Stomach (tissue), 8 donors: ENCODE measurements at regions not wholly inside any gene's neighbourhood (a gene's known extent, or its start where the extent isn't known, plus 50 kb on each side); places are given as distances from the start of the nearest gene placed in this dataset.

Experiments used
- DNase-seq, 2 donors: peaks; one replicate each; pipeline versions ENCODE4 v3.0.0 to v3.0.0-alpha.2; 2013 to 2019
- H3K27ac ChIP-seq, 5 donors: fragments of 200-600 bp in 4 of 5; sonication (generic) in 4 of 5; one replicate each; pipeline ENCODE4 v1.5.1; 2013 to 2019; ENCODE audit warnings: mild to moderate bottlenecking in 1 of 5, moderate library complexity in 1 of 5
- H3K27me3 ChIP-seq, 3 donors: fragments of 200-600 bp; sonication (generic); one replicate each; pipeline ENCODE4 v1.5.1; 2017 to 2019; ENCODE audit warnings: mixed run types in 1 of 3
- H3K36me3 ChIP-seq, 4 donors: fragments of 200-600 bp; sonication (generic); 1 replicate in 3 of 4; 2 replicates in 1 of 4; pipeline ENCODE4 v1.5.1; 2016 to 2019
- H3K4me1 ChIP-seq, 4 donors: fragments of 200-600 bp; sonication (generic); one replicate each; pipeline ENCODE4 v1.5.1; 2016 to 2019
- H3K4me3 ChIP-seq, 4 donors: fragments of 200-600 bp; sonication (generic) in 3 of 4; one replicate each; pipeline ENCODE4 v1.5.1; 2016 to 2019; ENCODE audit warnings: mild to moderate bottlenecking in 1 of 4
- H3K9me3 ChIP-seq, 4 donors: fragments of 200-600 bp; sonication (generic); one replicate each; pipeline ENCODE4 v1.5.1; 2016 to 2019
- EP300 ChIP-seq: sonication (generic); formaldehyde crosslinking; IDR thresholded peaks from one replicate; pipeline ENCODE4 v1.6.1; 2017; ENCODE audit warnings: antibody characterized with exemption
- POLR2A ChIP-seq, 4 donors: fragments of 450-650 bp; IDR thresholded peaks; one replicate each; pipeline ENCODE4 v1.6.1; 2016; ENCODE audit warnings: antibody characterized with exemption in 4 of 4, control low read depth in 2 of 4, mild to moderate bottlenecking in 1 of 4, moderate library complexity in 1 of 4
- POLR2AphosphoS5 ChIP-seq, 3 donors: sonication (generic); formaldehyde crosslinking; IDR thresholded peaks; one replicate each; pipeline ENCODE4 v1.6.1; 2016; ENCODE audit warnings: antibody characterized with exemption in 3 of 3
- whole genome bisulfite sequencing, 5 donors: extraction: QIAGEN DNeasy Blood & Tissue Kit in 3 of 5; methylation state at CpG; one replicate each; pipeline versions ENCODE4 v1.1.5 to v1.1.7; 2013 to 2018; 5-methylcytosine and 5-hydroxymethylcytosine counted together
- intact Hi-C: fragments of 100-400 bp; cut with DNase I; formaldehyde crosslinking; loops from one replicate; pipeline ENCODE4 v1.15.1; 2023; ENCODE audit warnings: low total_unique reads
- TF ChIP-seq, protein P1 (sequence below), 7 experiments: fragments of 450-650 bp in 4 of 7; fragments of 200-600 bp in 3 of 7; sonication (generic) in 3 of 7; IDR thresholded peaks; one replicate each; pipeline ENCODE4 v1.5.1; 2016 to 2019; ENCODE audit warnings: antibody characterized with exemption in 7 of 7, control low read depth in 2 of 7, mild to moderate bottlenecking in 1 of 7
- donor health status: healthy with polysubstance abuse.
- donor health status: Bipolar disorder and iron deficiency.
- donor health status: healthy.

DNA sequence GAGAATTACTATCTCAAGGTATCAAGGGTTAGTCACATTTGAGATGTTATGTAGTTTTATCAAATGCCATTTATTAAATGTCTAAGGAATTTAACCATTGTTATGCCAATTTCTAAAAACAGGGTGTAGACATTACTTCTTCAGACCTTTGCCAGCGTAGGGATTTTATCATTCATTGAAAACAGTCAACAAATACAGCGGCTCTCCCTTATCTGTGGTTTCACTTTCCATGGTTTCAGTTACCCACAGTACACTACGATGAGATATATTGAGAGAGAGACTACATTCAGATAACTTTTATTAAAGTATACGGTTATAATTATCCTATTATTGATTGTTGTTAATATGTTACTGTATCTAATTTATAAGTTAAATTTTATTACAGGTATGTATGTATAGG, 234.7 kb downstream of the TMX3 start:
- Histone ChIP-seq H3K4me3 (no peak overlapping the region), H3K9me3 (no peaks in the 10 kb centered on the region), H3K4me1 (peaks cover 0 to 9% (median 0%) of the 10 kb centered on the region in 4 donors), H3K27me3 (no peaks in the 10 kb centered on the region), H3K27ac (no peak overlapping the region), H3K36me3 (no peaks in the 10 kb centered on the region)
- TF ChIP-seq POLR2A (IDR thresholded peaks at IDR 0.05) (no peak), EP300 (no peak), POLR2AphosphoS5 (IDR thresholded peaks at IDR 0.05) (no peak)
- TF ChIP-seq, protein P1, sequence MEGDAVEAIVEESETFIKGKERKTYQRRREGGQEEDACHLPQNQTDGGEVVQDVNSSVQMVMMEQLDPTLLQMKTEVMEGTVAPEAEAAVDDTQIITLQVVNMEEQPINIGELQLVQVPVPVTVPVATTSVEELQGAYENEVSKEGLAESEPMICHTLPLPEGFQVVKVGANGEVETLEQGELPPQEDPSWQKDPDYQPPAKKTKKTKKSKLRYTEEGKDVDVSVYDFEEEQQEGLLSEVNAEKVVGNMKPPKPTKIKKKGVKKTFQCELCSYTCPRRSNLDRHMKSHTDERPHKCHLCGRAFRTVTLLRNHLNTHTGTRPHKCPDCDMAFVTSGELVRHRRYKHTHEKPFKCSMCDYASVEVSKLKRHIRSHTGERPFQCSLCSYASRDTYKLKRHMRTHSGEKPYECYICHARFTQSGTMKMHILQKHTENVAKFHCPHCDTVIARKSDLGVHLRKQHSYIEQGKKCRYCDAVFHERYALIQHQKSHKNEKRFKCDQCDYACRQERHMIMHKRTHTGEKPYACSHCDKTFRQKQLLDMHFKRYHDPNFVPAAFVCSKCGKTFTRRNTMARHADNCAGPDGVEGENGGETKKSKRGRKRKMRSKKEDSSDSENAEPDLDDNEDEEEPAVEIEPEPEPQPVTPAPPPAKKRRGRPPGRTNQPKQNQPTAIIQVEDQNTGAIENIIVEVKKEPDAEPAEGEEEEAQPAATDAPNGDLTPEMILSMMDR (IDR thresholded peaks at IDR 0.05): no peak
- 24 to 60% (median 48%) methylated on average over 4 of the region's 4 CpGs for WGBS, 5 donors
- peak in 1 of 2 donors; percentile 31 for DNase-seq
- intact Hi-C loops: no loop called here

DNA sequence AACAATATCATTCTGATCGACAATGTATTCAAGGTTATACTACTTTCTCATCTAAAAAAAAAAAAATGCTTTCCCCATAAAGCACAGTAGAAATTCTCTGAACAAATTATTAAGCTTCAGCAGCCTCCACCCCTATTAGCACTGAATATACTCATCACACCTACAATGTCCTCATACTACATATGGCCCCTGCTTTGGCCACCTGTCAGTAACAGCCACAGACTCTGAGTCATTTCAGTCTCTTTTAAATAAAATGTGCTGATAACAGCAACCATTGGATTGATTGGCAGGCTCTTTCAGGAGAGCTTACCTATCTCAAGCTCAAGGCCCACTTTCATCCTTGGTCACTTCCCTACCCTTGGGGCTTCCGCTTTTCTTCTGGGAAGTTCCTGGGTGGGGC, 236.7 kb downstream of the TMX3 start:
- Histone ChIP-seq H3K36me3 (no peaks in the 10 kb centered on the region), H3K9me3 (no peaks in the 10 kb centered on the region), H3K27ac (no peak overlapping the region), H3K4me1 (no peaks in the 10 kb centered on the region), H3K27me3 (no peaks in the 10 kb centered on the region), H3K4me3 (no peak overlapping the region)
- DNase-seq: no peak
- TF ChIP-seq POLR2AphosphoS5 (IDR thresholded peaks at IDR 0.05): no peak
- TF ChIP-seq, protein P1 (IDR thresholded peaks at IDR 0.05): no peak
- no peak for TF ChIP-seq EP300
- TF ChIP-seq POLR2A (IDR thresholded peaks at IDR 0.05): no peak
- whole genome bisulfite sequencing, 5 donors: 88 to 93% (median 92%) methylated on average over 2 of the region's 2 CpGs
- intact Hi-C loops: no loop called here

DNA sequence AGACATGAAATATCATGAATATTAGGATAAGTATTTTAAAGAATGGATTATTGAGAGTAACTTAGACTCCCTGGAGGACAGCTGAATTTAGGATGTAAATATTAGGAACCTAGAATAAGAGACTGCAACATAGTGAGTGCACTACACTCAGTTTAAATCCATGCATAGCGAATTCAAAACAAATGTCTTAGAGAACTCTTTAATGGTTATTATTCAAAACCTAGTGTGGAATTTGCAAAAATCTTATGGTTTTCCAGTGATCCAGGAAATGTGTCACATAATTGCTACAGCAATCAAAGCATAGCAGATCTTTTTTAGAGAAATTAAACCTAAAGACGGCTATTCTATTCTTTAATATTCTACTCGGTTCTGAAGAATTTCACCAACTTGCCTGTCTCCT, 239.0 kb downstream of the TMX3 start:
- 79 to 90% (median 84%) methylated on average over 3 of the region's 3 CpGs for WGBS, 5 donors
- TF ChIP-seq, protein P1 (IDR thresholded peaks at IDR 0.05): no peak
- TF ChIP-seq EP300: no peak
- TF ChIP-seq POLR2A (IDR thresholded peaks at IDR 0.05): no peak
- no peak for TF ChIP-seq POLR2AphosphoS5 (IDR thresholded peaks at IDR 0.05)
- H3K27me3 ChIP-seq: no peaks in the 10 kb centered on the region
- H3K4me3 ChIP-seq: no peak overlapping the region
- no peak for DNase-seq
- H3K9me3 ChIP-seq: no peaks in the 10 kb centered on the region
- no peak overlapping the region for H3K27ac ChIP-seq
- intact Hi-C loops: no loop called here
- no peaks in the 10 kb centered on the region for H3K4me1 ChIP-seq
- H3K36me3 ChIP-seq: no peaks in the 10 kb centered on the region

DNA sequence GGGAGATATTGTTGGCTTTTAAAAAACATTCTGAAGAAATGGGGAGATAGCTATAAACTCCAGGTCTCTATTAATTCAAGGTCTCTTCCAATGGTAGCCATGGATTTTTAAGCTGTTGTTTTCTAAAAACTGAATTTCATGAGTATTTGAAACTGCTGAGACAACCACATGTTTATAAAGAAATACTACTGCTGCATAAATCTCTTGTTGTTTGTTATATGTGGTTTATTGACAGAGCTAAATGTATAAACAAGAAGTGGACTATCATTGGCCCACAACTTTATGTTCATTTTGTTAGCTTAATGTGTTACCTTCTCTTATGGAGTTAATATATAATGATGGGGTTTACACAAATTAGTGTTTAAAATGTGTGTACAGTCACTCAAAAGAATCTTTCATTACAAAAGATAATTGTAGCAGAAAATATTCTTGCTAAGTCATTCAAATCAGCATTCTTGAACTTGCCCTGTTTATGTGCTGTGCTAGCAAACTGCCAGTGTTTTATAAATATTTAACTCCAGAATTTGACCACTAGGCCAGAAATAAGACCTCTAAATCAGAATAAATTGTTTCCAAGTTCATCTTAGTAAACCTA, 242.1 kb downstream of the TMX3 start:
- TF ChIP-seq POLR2A (IDR thresholded peaks at IDR 0.05) (no peak), POLR2AphosphoS5 (IDR thresholded peaks at IDR 0.05) (no peak)
- TF ChIP-seq, protein P1 (IDR thresholded peaks at IDR 0.05): no peak
- no peak for DNase-seq
- Histone ChIP-seq H3K9me3 (no peaks in the 10 kb centered on the region), H3K27ac (no peak overlapping the region), H3K4me3 (no peak overlapping the region), H3K27me3 (no peaks in the 10 kb centered on the region), H3K4me1 (no peaks in the 10 kb centered on the region), H3K36me3 (no peaks in the 10 kb centered on the region)
- intact Hi-C loops: no loop called here
